Testis (tissue), 2 donors: ENCODE measurements at regions not wholly inside any gene's neighbourhood (a gene's known extent, or its start where the extent isn't known, plus 50 kb on each side); places are given as distances from the start of the nearest gene placed in this dataset.

ENCODE experiments used
- DNase-seq: peaks from one replicate; pipeline ENCODE4 v3.0.0-alpha.2; 2019
- H3K27ac ChIP-seq, 2 donors: fragments of 200-600 bp; sonication (generic); one replicate each; pipeline ENCODE4 v1.5.1; 2019
- H3K27me3 ChIP-seq: fragments of 200-600 bp; sonication (generic); one replicate; pipeline ENCODE4 v1.5.1; 2019
- H3K36me3 ChIP-seq: fragments of 200-600 bp; sonication (generic); one replicate; pipeline ENCODE4 v1.5.1; 2017; ENCODE audit warnings: low read depth; ENCODE audit errors: missing control alignments
- H3K4me1 ChIP-seq: fragments of 200-600 bp; sonication (generic); one replicate; pipeline ENCODE4 v1.5.1; 2019
- H3K4me3 ChIP-seq, 2 donors: fragments of 200-600 bp; sonication (generic); one replicate each; pipeline ENCODE4 v1.5.1; 2017 to 2019
- H3K9me3 ChIP-seq: fragments of 200-600 bp; sonication (generic); one replicate; pipeline ENCODE4 v1.5.1; 2017
- CTCF ChIP-seq, 3 experiments: fragments of 450-650 bp in 2 of 3; fragments of 200-600 bp in 1 of 3; sonication (generic) in 1 of 3; IDR thresholded peaks; one replicate each; pipeline ENCODE4 v1.5.1; 2016 to 2019; ENCODE audit warnings: antibody characterized with exemption in 3 of 3, mild to moderate bottlenecking in 2 of 3, moderate library complexity in 1 of 3
- POLR2A ChIP-seq: fragments of 450-650 bp; IDR thresholded peaks from one replicate; pipeline ENCODE4 v1.6.1; 2017; ENCODE audit warnings: antibody characterized with exemption, mild to moderate bottlenecking, moderate library complexity
- WGBS, 2 donors: methylation state at CpG; one replicate each; pipeline ENCODE4 v1.1.5; 2018; 5-methylcytosine and 5-hydroxymethylcytosine counted together
- intact Hi-C: fragments of 100-400 bp; cut with DNase I; formaldehyde crosslinking; loops from one replicate; pipeline ENCODE4 v1.15.1; 2023; ENCODE audit warnings: low total_unique reads

- 93 to 94% methylated on average over 10 of the region's 10 CpGs for WGBS, 2 donors
- no peaks in the 10 kb centered on the region for H3K9me3 ChIP-seq
- no peaks in the 10 kb centered on the region for H3K4me1 ChIP-seq
- H3K27me3 ChIP-seq = no peaks in the 10 kb centered on the region
- intact Hi-C loops = no loop called here
- no peak for DNase-seq
- H3K36me3 ChIP-seq = no peaks in the 10 kb centered on the region
- TF ChIP-seq CTCF (IDR thresholded peaks at IDR 0.05) = no peak
- TF ChIP-seq POLR2A = no peak
- no peak overlapping the region for H3K4me3 ChIP-seq
- no peak overlapping the region for H3K27ac ChIP-seq
Observed at GRCh38 chr10:128318366-128318765, 192.1 kb upstream of the MKI67 start.

GRCh38 chr10:128318913-128319312 lies 192.7 kb upstream of the MKI67 start:
- Histone ChIP-seq H3K36me3 (no peaks in the 10 kb centered on the region), H3K27me3 (no peaks in the 10 kb centered on the region), H3K4me3 (no peak overlapping the region), H3K9me3 (no peaks in the 10 kb centered on the region), H3K27ac (no peak overlapping the region), H3K4me1 (no peaks in the 10 kb centered on the region)
- intact Hi-C loops = no loop called here
- TF ChIP-seq POLR2A (no peak), CTCF (IDR thresholded peaks at IDR 0.05) (no peak)
- 54 to 66% methylated on average over 4 of the region's 4 CpGs for WGBS, 2 donors
- DNase-seq = no peak

- H3K27ac ChIP-seq = no peak overlapping the region
- H3K4me3 ChIP-seq = no peak overlapping the region
- no peaks in the 10 kb centered on the region for H3K4me1 ChIP-seq
- no peak for TF ChIP-seq POLR2A
- TF ChIP-seq CTCF (IDR thresholded peaks at IDR 0.05) = no peak
- 81 to 93% methylated on average over 7 of the region's 7 CpGs for WGBS, 2 donors
- no peaks in the 10 kb centered on the region for H3K27me3 ChIP-seq
- no peak for DNase-seq
- no peaks in the 10 kb centered on the region for H3K36me3 ChIP-seq
- intact Hi-C loops = no loop called here
- H3K9me3 ChIP-seq = no peaks in the 10 kb centered on the region
Observed at GRCh38 chr10:128322106-128322505, 195.9 kb upstream of the MKI67 start.

- WGBS, 2 donors = 86% methylated on average over 1 of the region's 1 CpG; no CpG with 5 or more reads in 1 of the 2 donors
- Histone ChIP-seq H3K27ac (no peak overlapping the region), H3K4me3 (no peak overlapping the region), H3K36me3 (no peaks in the 10 kb centered on the region), H3K4me1 (no peaks in the 10 kb centered on the region), H3K9me3 (no peaks in the 10 kb centered on the region), H3K27me3 (no peaks in the 10 kb centered on the region)
- TF ChIP-seq CTCF (IDR thresholded peaks at IDR 0.05) (no peak), POLR2A (no peak)
- intact Hi-C loops = no loop called here
- no peak for DNase-seq
Observed at GRCh38 chr10:128322950-128323349, 196.7 kb upstream of the MKI67 start.

GRCh38 chr10:128324058-128324827 lies 198.0 kb upstream of the MKI67 start:
- H3K4me3 ChIP-seq = no peak overlapping the region
- no peak overlapping the region for H3K27ac ChIP-seq
- no peaks in the 10 kb centered on the region for H3K27me3 ChIP-seq
- no peaks in the 10 kb centered on the region for H3K4me1 ChIP-seq
- 59 to 60% methylated on average over 13 to 14 of the region's 14 CpGs for WGBS, 2 donors
- intact Hi-C loops = no loop called here
- DNase-seq = peak; percentile 34
- no peak for TF ChIP-seq CTCF (IDR thresholded peaks at IDR 0.05)
- TF ChIP-seq POLR2A = no peak
- H3K9me3 ChIP-seq = no peaks in the 10 kb centered on the region
- H3K36me3 ChIP-seq = no peaks in the 10 kb centered on the region
